GM23338 (cell line): ENCODE measurements at regions not wholly inside any gene's neighbourhood (a gene's known extent, or its start where the extent isn't known, plus 50 kb on each side); places are given as distances from the start of the nearest gene placed in this dataset.

Experiments
- ATAC-seq: fragments of 200-7000 bp; cut with Tn5 transposase; 3 replicates; pipeline ENCODE4 v1.9.1; 2020
- DNase-seq: peaks from one replicate; pipeline ENCODE4 v3.0.0-alpha.2; 2015; ENCODE audit warnings: low spot score
- H2AFZ ChIP-seq: fragments of 200-600 bp; sonication (generic); 2 replicates; pipeline ENCODE4 v1.8.0; 2016; ENCODE audit warnings: antibody characterized with exemption, mild to moderate bottlenecking, moderate library complexity
- H3F3A ChIP-seq: fragments of 200-600 bp; sonication (generic); replicated peaks from 2 replicates; pipeline ENCODE4 v1.8.0; 2017; ENCODE audit warnings: antibody characterized with exemption, mixed run types, low read depth
- H3K27ac ChIP-seq: fragments of 200-600 bp; sonication (generic); 2 replicates; pipeline ENCODE4 v1.6.1; 2016; ENCODE audit warnings: low read depth
- H3K27me3 ChIP-seq: fragments of 200-600 bp; sonication (generic); 2 replicates; pipeline ENCODE4 v1.8.0; 2016; ENCODE audit warnings: mild to moderate bottlenecking, mixed run types, moderate library complexity; ENCODE audit not compliant: insufficient read depth
- H3K36me3 ChIP-seq: fragments of 200-600 bp; sonication (generic); 2 replicates; pipeline ENCODE4 v1.8.0; 2016; ENCODE audit warnings: mild to moderate bottlenecking; ENCODE audit not compliant: insufficient read depth
- H3K4me1 ChIP-seq: fragments of 200-600 bp; sonication (generic); 2 replicates; pipeline ENCODE4 v1.8.0; 2016; ENCODE audit warnings: mild to moderate bottlenecking, moderate library complexity; ENCODE audit not compliant: insufficient read depth
- H3K4me2 ChIP-seq: fragments of 200-600 bp; sonication (generic); 2 replicates; pipeline ENCODE4 v1.7.1; 2017; ENCODE audit warnings: mixed run types
- H3K4me3 ChIP-seq: fragments of 200-600 bp; sonication (generic); 2 replicates; pipeline ENCODE4 v1.6.1; 2016; ENCODE audit warnings: mixed run types
- H3K79me2 ChIP-seq: fragments of 200-600 bp; sonication (generic); replicated peaks from 2 replicates; pipeline ENCODE4 v1.8.0; 2017; ENCODE audit warnings: mild to moderate bottlenecking; ENCODE audit not compliant: insufficient read depth
- H3K9me2 ChIP-seq: fragments of 200-600 bp; sonication (generic); 2 replicates; pipeline ENCODE4 v1.8.0; 2017; ENCODE audit not compliant: insufficient read depth
- H4K20me1 ChIP-seq: fragments of 200-600 bp; sonication (generic); replicated peaks from 2 replicates; pipeline ENCODE4 v1.8.0; 2017; ENCODE audit warnings: mild to moderate bottlenecking; ENCODE audit not compliant: insufficient read depth
- H3K27ac Mint-ChIP-seq: 2 replicates; pipeline ENCODE4 v1.8.0; 2020; ENCODE audit warnings: inconsistent platforms, mild to moderate bottlenecking, moderate library complexity, mixed read lengths
- H3K27me3 Mint-ChIP-seq: 3 replicates; pipeline ENCODE4 v1.8.0; 2022; ENCODE audit warnings: low read depth, mild to moderate bottlenecking, moderate library complexity, mixed read lengths, inconsistent platforms; ENCODE audit not compliant: insufficient read depth, poor library complexity
- H3K36me3 Mint-ChIP-seq: 3 replicates; pipeline ENCODE4 v1.8.0; 2021; ENCODE audit warnings: low read depth, mild to moderate bottlenecking, inconsistent platforms, moderate library complexity, mixed read lengths
- H3K4me1 Mint-ChIP-seq: 3 replicates; pipeline ENCODE4 v1.8.0; 2020; ENCODE audit warnings: mild to moderate bottlenecking, inconsistent platforms, mixed read lengths
- H3K4me3 Mint-ChIP-seq: 3 replicates; pipeline ENCODE4 v1.8.0; 2021; ENCODE audit warnings: moderate library complexity, mild to moderate bottlenecking, inconsistent platforms, mixed read lengths
- H3K9me3 Mint-ChIP-seq: 3 replicates; pipeline ENCODE4 v1.8.0; 2020; ENCODE audit warnings: moderate library complexity, mild to moderate bottlenecking, inconsistent platforms, mixed read lengths
- JUNB ChIP-seq: IDR thresholded peaks from one replicate; pipeline ENCODE4 v1.6.1; 2016; ENCODE audit warnings: antibody characterized with exemption; ENCODE audit not compliant: unreplicated experiment
- NANOG ChIP-seq: IDR thresholded peaks from 2 replicates; pipeline ENCODE4 v1.6.1; 2016; ENCODE audit warnings: antibody characterized with exemption, borderline replicate concordance
- STAT1 ChIP-seq: IDR thresholded peaks from one replicate; pipeline ENCODE4 v1.6.1; 2016; ENCODE audit warnings: antibody characterized with exemption; ENCODE audit not compliant: unreplicated experiment
- ZNF114 ChIP-seq: fragments of 250-450 bp; sonication (Bioruptor Pico); IDR thresholded peaks from 2 replicates; pipeline ENCODE4 v1.5.0; 2020; ENCODE audit warnings: mild to moderate bottlenecking, moderate library complexity
- TF ChIP-seq, protein P1 (sequence below): IDR thresholded peaks from 2 replicates; pipeline ENCODE4 v1.6.1; 2016; ENCODE audit warnings: antibody characterized with exemption
- TF ChIP-seq, protein P2 (sequence below), 2 experiments: fragments of 200-600 bp in 1 of 2; sonication (generic) in 1 of 2; conservative IDR thresholded peaks; 2 replicates each; pipeline versions ENCODE4 v1.5.1 to v1.6.1; 2016 to 2017; ENCODE audit warnings: antibody characterized with exemption in 2 of 2, low read depth in 2 of 2, mild to moderate bottlenecking in 2 of 2, moderate library complexity in 1 of 2

DNA sequence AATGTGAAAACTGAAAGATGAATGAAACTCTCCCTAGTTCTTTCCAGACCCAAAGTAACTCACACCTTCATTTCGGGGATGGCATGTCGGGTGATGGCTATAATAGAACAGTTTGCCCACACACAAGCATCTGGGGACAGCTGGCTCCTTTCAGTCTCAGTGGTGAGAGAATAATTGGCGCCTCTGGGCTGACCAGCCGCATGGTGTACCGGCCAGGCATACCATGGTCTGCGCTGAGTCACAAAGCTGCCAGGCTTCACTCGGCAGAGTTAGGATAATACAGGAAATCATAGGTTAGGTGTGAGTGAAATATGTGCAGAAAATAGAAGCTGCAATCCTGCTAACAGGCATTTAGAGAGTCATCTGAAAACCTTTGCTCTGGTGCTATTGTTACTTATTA is 80.4 kb upstream of the IGF1R start:
- TF ChIP-seq, protein P1, sequence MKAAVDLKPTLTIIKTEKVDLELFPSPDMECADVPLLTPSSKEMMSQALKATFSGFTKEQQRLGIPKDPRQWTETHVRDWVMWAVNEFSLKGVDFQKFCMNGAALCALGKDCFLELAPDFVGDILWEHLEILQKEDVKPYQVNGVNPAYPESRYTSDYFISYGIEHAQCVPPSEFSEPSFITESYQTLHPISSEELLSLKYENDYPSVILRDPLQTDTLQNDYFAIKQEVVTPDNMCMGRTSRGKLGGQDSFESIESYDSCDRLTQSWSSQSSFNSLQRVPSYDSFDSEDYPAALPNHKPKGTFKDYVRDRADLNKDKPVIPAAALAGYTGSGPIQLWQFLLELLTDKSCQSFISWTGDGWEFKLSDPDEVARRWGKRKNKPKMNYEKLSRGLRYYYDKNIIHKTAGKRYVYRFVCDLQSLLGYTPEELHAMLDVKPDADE, result no peak
- TF ChIP-seq ZNF114 (CRISPR knock-in tag), result no peak
- Histone ChIP-seq H2AFZ (no peak overlapping the region), H3K4me2 (no peak overlapping the region), H4K20me1 (no peaks in the 10 kb centered on the region), H3K36me3 (no peaks in the 10 kb centered on the region), H3K9me2 (no peaks in the 10 kb centered on the region), H3F3A (no peaks in the 10 kb centered on the region), H3K79me2 (no peaks in the 10 kb centered on the region), H3K4me1 (no peaks in the 10 kb centered on the region; the same call in 1 of the 2 replicates), H3K4me3 (no peak overlapping the region), H3K27ac (no peak overlapping the region), H3K27me3 (no peaks in the 10 kb centered on the region)
- Mint-ChIP-seq H3K27ac (no peak overlapping the region), H3K27me3 (peaks cover 7% of the 10 kb centered on the region), H3K9me3 (no peaks in the 10 kb centered on the region), H3K4me3 (no peak overlapping the region), H3K36me3 (no peaks in the 10 kb centered on the region), H3K4me1 (no peaks in the 10 kb centered on the region)
- DNase-seq (no peak), ATAC-seq (no peak; the same call in 2 of the 3 replicates)

- H3K27ac ChIP-seq, result no peak overlapping the region
- TF ChIP-seq, protein P1, result no peak
- TF ChIP-seq STAT1, result no peak
- TF ChIP-seq, protein P2, sequence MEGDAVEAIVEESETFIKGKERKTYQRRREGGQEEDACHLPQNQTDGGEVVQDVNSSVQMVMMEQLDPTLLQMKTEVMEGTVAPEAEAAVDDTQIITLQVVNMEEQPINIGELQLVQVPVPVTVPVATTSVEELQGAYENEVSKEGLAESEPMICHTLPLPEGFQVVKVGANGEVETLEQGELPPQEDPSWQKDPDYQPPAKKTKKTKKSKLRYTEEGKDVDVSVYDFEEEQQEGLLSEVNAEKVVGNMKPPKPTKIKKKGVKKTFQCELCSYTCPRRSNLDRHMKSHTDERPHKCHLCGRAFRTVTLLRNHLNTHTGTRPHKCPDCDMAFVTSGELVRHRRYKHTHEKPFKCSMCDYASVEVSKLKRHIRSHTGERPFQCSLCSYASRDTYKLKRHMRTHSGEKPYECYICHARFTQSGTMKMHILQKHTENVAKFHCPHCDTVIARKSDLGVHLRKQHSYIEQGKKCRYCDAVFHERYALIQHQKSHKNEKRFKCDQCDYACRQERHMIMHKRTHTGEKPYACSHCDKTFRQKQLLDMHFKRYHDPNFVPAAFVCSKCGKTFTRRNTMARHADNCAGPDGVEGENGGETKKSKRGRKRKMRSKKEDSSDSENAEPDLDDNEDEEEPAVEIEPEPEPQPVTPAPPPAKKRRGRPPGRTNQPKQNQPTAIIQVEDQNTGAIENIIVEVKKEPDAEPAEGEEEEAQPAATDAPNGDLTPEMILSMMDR (conservative IDR thresholded peaks at IDR 0.05; ENCODE audit: low read depth in 2 of 2), result peak in 1 of 2 experiments; percentile 61; a peak in 3 of 4 replicates
- Mint-ChIP-seq H3K36me3 (no peaks in the 10 kb centered on the region), H3K9me3 (no peaks in the 10 kb centered on the region), H3K4me1 (no peaks in the 10 kb centered on the region), H3K4me3 (no peak overlapping the region), H3K27ac (no peak overlapping the region), H3K27me3 (peaks cover 3% of the 10 kb centered on the region)
- H4K20me1 ChIP-seq, result no peaks in the 10 kb centered on the region
- H3K79me2 ChIP-seq, result no peaks in the 10 kb centered on the region
- no peaks in the 10 kb centered on the region for H3F3A ChIP-seq
- ATAC-seq (no peak), DNase-seq (no peak)
- no peaks in the 10 kb centered on the region for H3K27me3 ChIP-seq
- no peak overlapping the region for H3K4me2 ChIP-seq
- no peak overlapping the region for H2AFZ ChIP-seq
- H3K4me1 ChIP-seq, result no peaks in the 10 kb centered on the region; the same call in 1 of the 2 replicates
- H3K4me3 ChIP-seq, result no peak overlapping the region
- H3K9me2 ChIP-seq, result no peaks in the 10 kb centered on the region
- H3K36me3 ChIP-seq, result no peaks in the 10 kb centered on the region
Measured at GRCh38 chr15:98568382-98569017, 79.8 kb upstream of the IGF1R start.

- H3K27me3 Mint-ChIP-seq, result peaks cover 3% of the 10 kb centered on the region
- Histone ChIP-seq H3K9me2 (no peaks in the 10 kb centered on the region), H3K4me1 (no peaks in the 10 kb centered on the region; the same call in 1 of the 2 replicates), H3K4me2 (no peak overlapping the region), H3K4me3 (no peak overlapping the region), H4K20me1 (no peaks in the 10 kb centered on the region), H3F3A (no peaks in the 10 kb centered on the region), H2AFZ (no peak overlapping the region), H3K27ac (no peak overlapping the region), H3K79me2 (no peaks in the 10 kb centered on the region), H3K36me3 (no peaks in the 10 kb centered on the region), H3K27me3 (no peaks in the 10 kb centered on the region)
- no peak overlapping the region for H3K27ac Mint-ChIP-seq
- H3K36me3 Mint-ChIP-seq, result no peaks in the 10 kb centered on the region
- ATAC-seq, result no peak
- H3K9me3 Mint-ChIP-seq, result no peaks in the 10 kb centered on the region
- DNase-seq, result no peak
- no peak overlapping the region for H3K4me3 Mint-ChIP-seq
- H3K4me1 Mint-ChIP-seq, result no peaks in the 10 kb centered on the region
- TF ChIP-seq, protein P1, result no peak
- TF ChIP-seq NANOG, result no peak
- no peak for TF ChIP-seq JUNB
Measured at GRCh38 chr15:98570119-98570518, 78.2 kb upstream of the IGF1R start.
